ENCODE measurements at regions not wholly inside any gene's neighbourhood (a gene's known extent, or its start where the extent isn't known, plus 50 kb on each side); places are given as distances from the start of the nearest gene placed in this dataset.
A peak's percentile ranks its signal among the peaks of the same experiment; 100 is the strongest.

- DNase-seq, result no peak
Observed at GRCh38 chr16:85519540-85520231, 93.4 kb upstream of the GSE1 start.

GRCh38 chr16:85520853-85521521 is 92.1 kb upstream of the GSE1 start:
- DNase-seq, result no peak

- DNase-seq, result no peak
Observed at GRCh38 chr16:85521552-85522307, 91.4 kb upstream of the GSE1 start.

GRCh38 chr16:85522308-85522841 is 90.7 kb upstream of the GSE1 start:
- no peak for DNase-seq

- peak; percentile 82 for DNase-seq
Observed at GRCh38 chr16:85522842-85523601, 90.1 kb upstream of the GSE1 start.

GRCh38 chr16:85523602-85524364 is 89.3 kb upstream of the GSE1 start:
- DNase-seq, result peak; percentile 71

- DNase-seq, result no peak
Observed at GRCh38 chr16:85524365-85524629, 88.8 kb upstream of the GSE1 start.

GRCh38 chr16:85524630-85525419 is 88.3 kb upstream of the GSE1 start:
- DNase-seq, result peak; percentile 63

GRCh38 chr16:85525420-85526184 is 87.5 kb upstream of the GSE1 start:
- DNase-seq, result no peak

- DNase-seq, result no peak
Observed at GRCh38 chr16:85526185-85526974, 86.7 kb upstream of the GSE1 start.

GRCh38 chr16:85527042-85527766 is 85.9 kb upstream of the GSE1 start:
- DNase-seq, result no peak

- no peak for DNase-seq
Observed at GRCh38 chr16:85527767-85528297, 85.3 kb upstream of the GSE1 start.

- DNase-seq, result no peak
Observed at GRCh38 chr16:85528528-85529387, 84.4 kb upstream of the GSE1 start.

- no peak for DNase-seq
Observed at GRCh38 chr16:85529489-85530369, 83.4 kb upstream of the GSE1 start.

GRCh38 chr16:85530370-85530739 is 82.8 kb upstream of the GSE1 start:
- DNase-seq, result no peak

GRCh38 chr16:85531516-85531915 is 81.6 kb upstream of the GSE1 start:
- no peak for DNase-seq

GRCh38 chr16:85532147-85532546 is 81.0 kb upstream of the GSE1 start:
- DNase-seq, result no peak

All from fibroblast of skin of scalp (primary cell).